HepG2 (cell line): ENCODE measurements at regions not wholly inside any gene's neighbourhood (a gene's known extent, or its start where the extent isn't known, plus 50 kb on each side); places are given as distances from the start of the nearest gene placed in this dataset.
A peak's percentile ranks its signal among the peaks of the same experiment; 100 is the strongest.

ENCODE experiments used
- JDP2 ChIP-seq: sonication (generic); formaldehyde crosslinking; IDR thresholded peaks from 2 replicates; pipeline ENCODE4 v1.8.1; 2022; ENCODE audit warnings: missing genetic modification reagents, borderline replicate concordance
- KAT7 ChIP-seq: IDR thresholded peaks from 2 replicates; pipeline ENCODE4 v1.6.1; 2018; ENCODE audit warnings: borderline replicate concordance, missing compliant biosample characterization
- PRDM15 ChIP-seq: sonication (generic); formaldehyde crosslinking; IDR thresholded peaks from 2 replicates; pipeline ENCODE4 v1.4.0; 2020; ENCODE audit warnings: missing genetic modification reagents
- RFXANK ChIP-seq: IDR thresholded peaks from 2 replicates; pipeline ENCODE4 v1.6.1; 2016
- SIX1 ChIP-seq: sonication (generic); formaldehyde crosslinking; IDR thresholded peaks from 2 replicates; pipeline ENCODE4 v1.4.0; 2020; ENCODE audit warnings: missing genetic modification reagents, borderline replicate concordance
- SNRNP70 ChIP-seq: fragments of 200-400 bp; formaldehyde crosslinking; IDR thresholded peaks from 2 replicates; pipeline ENCODE4 v1.6.1; 2017; ENCODE audit warnings: mild to moderate bottlenecking, low read depth, low read length, moderate library complexity
- TARDBP ChIP-seq: sonication (generic); formaldehyde crosslinking; IDR thresholded peaks from 2 replicates; pipeline ENCODE4 v1.8.0; 2022; ENCODE audit warnings: mild to moderate bottlenecking, missing genetic modification reagents
- THAP11 ChIP-seq: IDR thresholded peaks from 2 replicates; pipeline ENCODE4 v1.6.1; 2016; ENCODE audit warnings: missing biosample characterization, missing genetic modification reagents
- ZNF264 ChIP-seq: sonication (generic); formaldehyde crosslinking; IDR thresholded peaks from 2 replicates; pipeline ENCODE4 v1.4.0; 2020; ENCODE audit warnings: missing genetic modification reagents
- ZNF563 ChIP-seq: sonication (generic); formaldehyde crosslinking; IDR thresholded peaks from 2 replicates; pipeline ENCODE4 v1.8.0; 2022; ENCODE audit warnings: mild to moderate bottlenecking, moderate library complexity, missing genetic modification reagents
- ZNF790 ChIP-seq: sonication (generic); formaldehyde crosslinking; IDR thresholded peaks from 2 replicates; pipeline ENCODE4 v1.8.0; 2022; ENCODE audit warnings: missing genetic modification reagents, mild to moderate bottlenecking, borderline replicate concordance
- TF ChIP-seq, protein P1 (sequence below): IDR thresholded peaks from 2 replicates; pipeline ENCODE4 v1.4.0; 2020; ENCODE audit warnings: mild to moderate bottlenecking, missing genetic modification reagents
- TF ChIP-seq, protein P2 (sequence below): sonication (generic); formaldehyde crosslinking; IDR thresholded peaks from 2 replicates; pipeline ENCODE4 v1.5.0; 2020; ENCODE audit warnings: mild to moderate bottlenecking, missing genetic modification reagents
- TF ChIP-seq, protein P3 (sequence below): sonication (generic); formaldehyde crosslinking; IDR thresholded peaks from 2 replicates; pipeline ENCODE4 v1.8.0; 2022; ENCODE audit warnings: missing genetic modification reagents, mild to moderate bottlenecking, moderate library complexity, borderline replicate concordance

DNA sequence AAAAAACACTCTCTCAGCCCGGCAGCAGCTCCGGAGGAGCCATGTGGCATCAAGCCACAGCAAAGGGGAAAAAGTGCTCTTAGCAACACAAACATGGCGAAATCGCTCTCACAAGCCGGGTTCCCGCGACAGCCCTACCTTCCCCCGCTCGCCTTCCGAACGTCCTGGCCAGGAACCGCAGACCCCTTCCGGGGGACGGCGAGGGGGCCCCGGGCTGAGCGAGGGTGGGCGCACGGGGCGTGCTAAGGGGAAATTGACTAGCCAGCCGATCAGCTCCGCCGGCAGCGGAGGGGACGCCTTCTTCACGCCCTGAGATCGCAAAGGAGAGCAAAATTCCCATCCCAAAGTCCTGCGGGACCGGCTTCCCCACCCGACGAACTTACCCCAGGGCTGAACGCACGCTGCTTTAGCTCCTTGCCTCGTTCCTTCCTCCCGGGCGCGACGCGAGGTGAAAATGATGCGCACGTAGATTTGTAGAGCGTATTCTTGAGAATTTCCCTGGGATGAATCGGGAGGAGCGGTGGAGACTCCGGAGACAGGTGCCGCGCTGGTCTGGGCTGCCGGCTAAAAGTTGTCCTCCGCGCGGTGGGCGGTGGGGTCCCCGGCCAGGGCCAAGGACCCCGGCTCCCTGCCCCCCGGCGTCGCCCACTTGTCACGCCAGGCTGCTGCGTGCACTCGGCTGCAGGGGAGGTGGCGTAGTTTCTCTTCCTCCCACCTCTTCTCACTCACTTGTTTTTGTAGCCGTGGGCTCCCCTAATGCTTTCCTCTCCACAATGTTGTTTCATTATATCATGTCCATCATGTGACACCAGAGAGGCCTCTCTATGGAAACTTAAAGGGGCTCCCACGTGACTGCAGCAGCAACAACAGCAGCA, 220.1 kb upstream of the MKLN1 start (continued):
- no peak; the same call in 1 of the 2 replicates for TF ChIP-seq TARDBP
- no peak for TF ChIP-seq ZNF790
- 0 out of 2 replicates have a peak, but pooled peaks have one; percentile 16 for TF ChIP-seq ZNF563 (CRISPR knock-in tag)
- peak; percentile 31; the same call in 1 of the 2 replicates for TF ChIP-seq ZNF264 (CRISPR knock-in tag)
- no peak for TF ChIP-seq SNRNP70
- TF ChIP-seq SIX1 = no peak
- TF ChIP-seq, protein P1, sequence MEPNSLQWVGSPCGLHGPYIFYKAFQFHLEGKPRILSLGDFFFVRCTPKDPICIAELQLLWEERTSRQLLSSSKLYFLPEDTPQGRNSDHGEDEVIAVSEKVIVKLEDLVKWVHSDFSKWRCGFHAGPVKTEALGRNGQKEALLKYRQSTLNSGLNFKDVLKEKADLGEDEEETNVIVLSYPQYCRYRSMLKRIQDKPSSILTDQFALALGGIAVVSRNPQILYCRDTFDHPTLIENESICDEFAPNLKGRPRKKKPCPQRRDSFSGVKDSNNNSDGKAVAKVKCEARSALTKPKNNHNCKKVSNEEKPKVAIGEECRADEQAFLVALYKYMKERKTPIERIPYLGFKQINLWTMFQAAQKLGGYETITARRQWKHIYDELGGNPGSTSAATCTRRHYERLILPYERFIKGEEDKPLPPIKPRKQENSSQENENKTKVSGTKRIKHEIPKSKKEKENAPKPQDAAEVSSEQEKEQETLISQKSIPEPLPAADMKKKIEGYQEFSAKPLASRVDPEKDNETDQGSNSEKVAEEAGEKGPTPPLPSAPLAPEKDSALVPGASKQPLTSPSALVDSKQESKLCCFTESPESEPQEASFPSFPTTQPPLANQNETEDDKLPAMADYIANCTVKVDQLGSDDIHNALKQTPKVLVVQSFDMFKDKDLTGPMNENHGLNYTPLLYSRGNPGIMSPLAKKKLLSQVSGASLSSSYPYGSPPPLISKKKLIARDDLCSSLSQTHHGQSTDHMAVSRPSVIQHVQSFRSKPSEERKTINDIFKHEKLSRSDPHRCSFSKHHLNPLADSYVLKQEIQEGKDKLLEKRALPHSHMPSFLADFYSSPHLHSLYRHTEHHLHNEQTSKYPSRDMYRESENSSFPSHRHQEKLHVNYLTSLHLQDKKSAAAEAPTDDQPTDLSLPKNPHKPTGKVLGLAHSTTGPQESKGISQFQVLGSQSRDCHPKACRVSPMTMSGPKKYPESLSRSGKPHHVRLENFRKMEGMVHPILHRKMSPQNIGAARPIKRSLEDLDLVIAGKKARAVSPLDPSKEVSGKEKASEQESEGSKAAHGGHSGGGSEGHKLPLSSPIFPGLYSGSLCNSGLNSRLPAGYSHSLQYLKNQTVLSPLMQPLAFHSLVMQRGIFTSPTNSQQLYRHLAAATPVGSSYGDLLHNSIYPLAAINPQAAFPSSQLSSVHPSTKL (CRISPR knock-in tag) = peak; percentile 26; the same call in 1 of the 2 replicates
- peak; percentile 49; the same call in 1 of the 2 replicates for TF ChIP-seq KAT7 (CRISPR knock-in tag)
- TF ChIP-seq, protein P2, sequence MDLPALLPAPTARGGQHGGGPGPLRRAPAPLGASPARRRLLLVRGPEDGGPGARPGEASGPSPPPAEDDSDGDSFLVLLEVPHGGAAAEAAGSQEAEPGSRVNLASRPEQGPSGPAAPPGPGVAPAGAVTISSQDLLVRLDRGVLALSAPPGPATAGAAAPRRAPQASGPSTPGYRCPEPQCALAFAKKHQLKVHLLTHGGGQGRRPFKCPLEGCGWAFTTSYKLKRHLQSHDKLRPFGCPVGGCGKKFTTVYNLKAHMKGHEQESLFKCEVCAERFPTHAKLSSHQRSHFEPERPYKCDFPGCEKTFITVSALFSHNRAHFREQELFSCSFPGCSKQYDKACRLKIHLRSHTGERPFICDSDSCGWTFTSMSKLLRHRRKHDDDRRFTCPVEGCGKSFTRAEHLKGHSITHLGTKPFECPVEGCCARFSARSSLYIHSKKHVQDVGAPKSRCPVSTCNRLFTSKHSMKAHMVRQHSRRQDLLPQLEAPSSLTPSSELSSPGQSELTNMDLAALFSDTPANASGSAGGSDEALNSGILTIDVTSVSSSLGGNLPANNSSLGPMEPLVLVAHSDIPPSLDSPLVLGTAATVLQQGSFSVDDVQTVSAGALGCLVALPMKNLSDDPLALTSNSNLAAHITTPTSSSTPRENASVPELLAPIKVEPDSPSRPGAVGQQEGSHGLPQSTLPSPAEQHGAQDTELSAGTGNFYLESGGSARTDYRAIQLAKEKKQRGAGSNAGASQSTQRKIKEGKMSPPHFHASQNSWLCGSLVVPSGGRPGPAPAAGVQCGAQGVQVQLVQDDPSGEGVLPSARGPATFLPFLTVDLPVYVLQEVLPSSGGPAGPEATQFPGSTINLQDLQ (CRISPR knock-in tag) = no peak
- TF ChIP-seq THAP11 (CRISPR knock-in tag) = 0 out of 2 replicates have a peak, but pooled peaks have one; percentile 8
- no peak for TF ChIP-seq RFXANK
- TF ChIP-seq JDP2 (CRISPR knock-in tag) = no peak
- no peak for TF ChIP-seq PRDM15 (CRISPR knock-in tag)
- TF ChIP-seq, protein P3, sequence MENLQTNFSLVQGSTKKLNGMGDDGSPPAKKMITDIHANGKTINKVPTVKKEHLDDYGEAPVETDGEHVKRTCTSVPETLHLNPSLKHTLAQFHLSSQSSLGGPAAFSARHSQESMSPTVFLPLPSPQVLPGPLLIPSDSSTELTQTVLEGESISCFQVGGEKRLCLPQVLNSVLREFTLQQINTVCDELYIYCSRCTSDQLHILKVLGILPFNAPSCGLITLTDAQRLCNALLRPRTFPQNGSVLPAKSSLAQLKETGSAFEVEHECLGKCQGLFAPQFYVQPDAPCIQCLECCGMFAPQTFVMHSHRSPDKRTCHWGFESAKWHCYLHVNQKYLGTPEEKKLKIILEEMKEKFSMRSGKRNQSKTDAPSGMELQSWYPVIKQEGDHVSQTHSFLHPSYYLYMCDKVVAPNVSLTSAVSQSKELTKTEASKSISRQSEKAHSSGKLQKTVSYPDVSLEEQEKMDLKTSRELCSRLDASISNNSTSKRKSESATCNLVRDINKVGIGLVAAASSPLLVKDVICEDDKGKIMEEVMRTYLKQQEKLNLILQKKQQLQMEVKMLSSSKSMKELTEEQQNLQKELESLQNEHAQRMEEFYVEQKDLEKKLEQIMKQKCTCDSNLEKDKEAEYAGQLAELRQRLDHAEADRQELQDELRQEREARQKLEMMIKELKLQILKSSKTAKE (CRISPR knock-in tag) = no peak
